HG03442 (cell line): ENCODE measurements at regions not wholly inside any gene's neighbourhood (a gene's known extent, or its start where the extent isn't known, plus 50 kb on each side); places are given as distances from the start of the nearest gene placed in this dataset.

ENCODE experiments used
- ATAC-seq: cut with Tn5 transposase; IDR thresholded peaks from one replicate; pipeline ENCODE4 v1.9.1; 2021; ENCODE audit warnings: mild to moderate bottlenecking, moderate library complexity; ENCODE audit not compliant: unreplicated experiment

GRCh38 chr11:23990346-23991164 lies 506.3 kb upstream of the LUZP2 start:
- ATAC-seq, result no peak

- ATAC-seq, result no peak
Observed at GRCh38 chr11:23991165-23991539, 505.7 kb upstream of the LUZP2 start.

GRCh38 chr11:23995891-23996290 lies 501.0 kb upstream of the LUZP2 start:
- ATAC-seq, result no peak

- ATAC-seq, result no peak
Observed at GRCh38 chr11:23997356-23997755, 499.5 kb upstream of the LUZP2 start.

DNA sequence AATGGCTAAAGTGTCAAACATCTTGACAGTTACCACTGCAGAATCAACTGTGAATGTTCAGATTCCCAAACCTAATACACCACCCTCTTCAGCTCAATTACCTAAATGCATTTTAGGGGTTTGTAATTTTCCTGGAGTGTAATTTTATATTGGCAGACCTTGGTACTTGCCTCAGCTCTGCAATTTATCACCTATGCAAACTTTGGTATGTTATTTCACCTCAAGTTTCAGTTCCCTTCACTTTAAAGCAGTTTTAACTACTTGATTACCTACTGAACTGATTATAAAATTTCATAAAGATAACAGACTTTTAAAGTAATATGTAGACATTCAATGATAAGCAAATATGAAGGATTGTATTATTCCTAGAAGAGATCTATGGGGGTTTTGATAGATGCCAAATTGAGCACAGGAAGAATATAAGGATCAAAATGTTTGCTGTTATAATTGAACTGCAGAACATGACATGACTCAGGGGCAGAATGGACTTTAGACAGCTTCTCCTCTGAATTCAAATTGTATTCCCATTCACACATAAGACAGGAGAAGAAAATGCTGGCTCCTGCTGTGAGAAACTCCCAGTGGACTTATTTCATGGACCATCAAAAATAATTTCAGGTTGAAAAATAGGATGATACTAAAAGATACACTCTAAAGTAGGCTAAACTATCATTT lies 491.5 kb upstream of the LUZP2 start:
- no peak for ATAC-seq

- no peak for ATAC-seq
Observed at GRCh38 chr11:24043842-24044241, 453.0 kb upstream of the LUZP2 start.

DNA sequence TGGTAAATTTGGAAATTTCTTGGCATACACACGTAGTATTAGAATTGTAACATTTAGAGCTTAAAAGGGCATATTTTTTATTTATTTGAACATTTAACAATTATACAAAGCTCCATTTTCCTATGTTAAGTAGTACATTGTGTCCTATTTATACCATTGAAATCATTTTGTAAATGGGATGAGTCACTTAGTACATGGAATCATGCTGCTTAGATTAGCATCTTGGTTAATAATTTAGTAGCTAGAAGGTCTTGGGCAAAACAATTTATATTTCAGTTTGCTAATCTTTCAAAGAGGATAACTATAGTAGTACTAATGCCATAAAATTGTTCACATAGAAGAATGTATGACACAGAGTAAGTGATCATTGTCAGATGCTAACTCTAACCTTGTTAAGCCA lies 450.1 kb upstream of the LUZP2 start:
- ATAC-seq, result no peak

GRCh38 chr11:24056051-24056450 lies 440.8 kb upstream of the LUZP2 start:
- ATAC-seq, result no peak

DNA sequence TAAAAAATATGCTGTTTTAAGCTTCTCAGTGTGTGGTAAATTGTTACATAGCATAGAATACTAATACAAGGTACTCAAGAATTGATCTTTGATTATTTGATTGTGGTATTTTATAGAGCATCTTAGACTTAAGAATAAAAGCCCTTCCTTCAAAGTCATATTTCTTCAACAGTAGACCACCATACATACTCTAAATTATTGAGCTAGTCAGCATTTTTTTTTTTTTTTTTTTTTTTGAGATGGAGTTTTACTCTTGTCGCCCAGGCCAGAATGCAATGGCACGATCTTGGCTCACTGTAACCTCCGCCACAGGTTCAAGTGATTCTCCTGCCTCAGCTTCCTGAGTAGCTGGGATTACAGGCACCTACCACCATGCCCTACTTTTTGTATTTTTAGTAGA lies 436.7 kb upstream of the LUZP2 start:
- ATAC-seq, result no peak

- no peak for ATAC-seq
Observed at GRCh38 chr11:24064309-24064903, 432.4 kb upstream of the LUZP2 start.

- ATAC-seq, result no peak
Observed at GRCh38 chr11:24068197-24068596, 428.7 kb upstream of the LUZP2 start.

- ATAC-seq, result no peak
Observed at GRCh38 chr11:24070435-24070834, 426.4 kb upstream of the LUZP2 start.

DNA sequence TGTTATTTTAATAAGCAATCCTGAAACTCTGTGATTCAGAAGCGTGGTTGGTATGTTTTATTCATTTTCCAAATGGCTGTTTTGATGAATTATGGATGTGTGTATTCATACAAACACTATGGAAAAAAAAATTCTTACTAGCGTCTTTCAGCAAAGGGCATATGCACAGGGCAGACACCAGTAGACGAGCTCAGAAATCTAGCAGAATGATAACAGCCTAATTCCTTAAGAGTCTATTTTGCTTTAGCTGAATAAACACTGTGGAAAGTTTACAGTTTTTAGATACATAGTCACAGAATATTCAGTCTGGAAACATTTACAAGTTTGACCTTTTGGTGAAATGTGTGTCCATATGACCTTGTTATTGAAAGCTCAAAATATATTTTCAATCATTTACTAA lies 418.8 kb upstream of the LUZP2 start:
- ATAC-seq, result no peak

DNA sequence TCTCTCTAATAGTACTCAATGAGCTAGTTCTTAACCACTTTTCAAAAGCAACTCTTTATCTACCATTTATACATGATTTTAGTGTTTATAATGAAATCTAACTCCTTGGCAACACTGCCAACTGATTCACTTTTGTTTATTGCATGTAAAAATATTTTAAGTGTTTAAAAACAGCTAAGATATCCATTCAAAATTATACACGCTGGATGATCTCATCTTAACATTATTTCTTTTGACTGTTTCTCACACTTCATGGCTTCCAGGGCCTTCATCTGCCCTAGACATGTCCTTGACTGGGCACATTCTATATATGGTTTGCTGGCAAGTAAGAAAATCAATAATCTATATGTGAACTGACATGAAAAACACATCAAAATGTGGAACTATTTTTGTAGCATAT lies 414.6 kb upstream of the LUZP2 start:
- no peak for ATAC-seq

- no peak for ATAC-seq
Observed at GRCh38 chr11:24082860-24083259, 414.0 kb upstream of the LUZP2 start.

- ATAC-seq, result no peak
Observed at GRCh38 chr11:24084956-24085355, 411.9 kb upstream of the LUZP2 start.

DNA sequence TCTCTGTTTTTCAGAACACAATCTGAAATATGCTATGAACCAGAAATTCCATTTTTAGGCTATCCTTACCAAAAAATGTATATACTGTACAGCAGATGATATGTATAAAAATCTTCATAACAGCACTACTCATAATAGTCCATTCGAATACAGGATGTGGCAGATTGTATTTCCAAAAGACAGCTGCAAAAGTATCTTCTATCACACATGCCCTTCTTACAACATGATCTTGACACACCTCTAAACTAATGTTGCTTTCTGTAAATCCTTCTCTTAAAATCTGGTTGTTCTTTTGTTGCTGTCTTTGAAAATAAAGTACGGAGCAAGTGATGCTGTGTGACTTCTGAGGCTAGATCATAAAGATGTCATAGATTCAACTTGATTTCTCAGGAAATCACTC lies 409.9 kb upstream of the LUZP2 start:
- no peak for ATAC-seq

GRCh38 chr11:24091594-24091993 lies 405.3 kb upstream of the LUZP2 start:
- no peak for ATAC-seq

DNA sequence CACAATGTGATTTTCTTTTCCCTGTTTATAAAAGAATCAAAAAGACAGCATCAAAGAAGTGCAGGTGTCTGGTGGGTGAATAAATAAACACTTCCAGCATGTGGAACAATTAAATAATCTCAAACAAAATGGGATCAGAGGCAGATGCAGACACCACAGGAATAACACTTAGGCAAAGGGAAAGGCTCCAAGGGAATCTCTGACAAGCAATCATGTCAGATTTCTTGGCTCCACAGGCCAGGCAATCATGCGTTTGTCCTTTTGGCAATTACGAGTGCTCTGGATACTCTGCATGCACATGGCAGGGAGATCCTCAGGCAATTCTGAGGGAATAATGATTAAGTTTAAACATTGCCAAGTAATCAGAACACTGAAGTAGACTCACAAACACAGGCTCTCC lies 403.5 kb upstream of the LUZP2 start:
- no peak for ATAC-seq

DNA sequence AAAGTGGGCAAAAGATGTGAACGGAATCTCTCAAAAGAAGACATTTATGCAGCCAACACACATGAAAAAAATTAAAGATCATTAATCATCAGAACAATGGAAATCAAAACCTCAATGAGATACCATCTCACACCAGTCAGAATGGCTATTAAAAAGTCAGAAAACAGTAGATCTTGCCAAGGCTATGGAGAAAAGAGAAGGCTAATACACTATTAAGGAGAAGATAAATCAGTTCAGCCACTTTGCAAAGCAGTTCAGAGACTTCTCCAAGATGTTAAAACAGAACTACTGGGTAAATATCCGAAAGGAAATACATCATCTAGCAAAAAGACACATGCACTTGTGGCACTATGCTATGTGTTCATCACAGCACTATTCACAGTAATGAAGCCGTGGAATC lies 388.2 kb upstream of the LUZP2 start:
- no peak for ATAC-seq

DNA sequence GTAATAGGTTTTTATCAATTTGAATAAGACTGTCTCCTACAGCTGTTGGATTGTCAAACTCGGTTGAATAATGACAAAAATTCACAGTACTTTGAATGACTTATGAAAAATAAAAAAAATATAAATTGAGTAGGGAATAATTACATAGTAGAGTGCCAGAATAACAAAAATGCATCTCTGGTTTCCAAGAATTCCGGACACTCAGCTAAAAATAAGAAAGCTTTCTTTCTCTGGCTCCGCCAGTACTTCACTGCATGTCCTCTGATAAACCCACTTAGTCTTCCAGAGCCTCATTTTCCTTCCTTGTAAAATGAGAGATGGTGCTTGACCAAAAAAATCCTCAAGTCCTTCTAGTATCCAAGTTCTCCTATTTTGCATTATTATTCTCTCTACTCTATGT lies 374.6 kb upstream of the LUZP2 start:
- no peak for ATAC-seq

- no peak for ATAC-seq
Observed at GRCh38 chr11:24124876-24125275, 372.0 kb upstream of the LUZP2 start.
